SIG-M5 treated with dmso at 0.1 percent for 504 hours (cell line): ENCODE measurements at regions not wholly inside any gene's neighbourhood (a gene's known extent, or its start where the extent isn't known, plus 50 kb on each side); places are given as distances from the start of the nearest gene placed in this dataset.

ENCODE experiments used
- DNase-seq: peaks from one replicate; lab custom pipeline; 2025; ENCODE audit not compliant: unreplicated experiment; lab: John Stamatoyannopoulos, UW

GRCh38 chr2:23091900-23092299 is 293.1 kb upstream of the KLHL29 start:
- no peak for DNase-seq

- peak; percentile 19 for DNase-seq
Measured at GRCh38 chr2:23092831-23093230, 292.1 kb upstream of the KLHL29 start.

- DNase-seq: no peak
Measured at GRCh38 chr2:23093513-23093912, 291.5 kb upstream of the KLHL29 start.

- no peak for DNase-seq
Measured at GRCh38 chr2:23096906-23097602, 287.9 kb upstream of the KLHL29 start.

GRCh38 chr2:23100406-23100805 is 284.6 kb upstream of the KLHL29 start:
- DNase-seq: no peak

GRCh38 chr2:23106242-23106785 is 278.7 kb upstream of the KLHL29 start:
- DNase-seq: no peak

GRCh38 chr2:23107327-23107941 is 277.5 kb upstream of the KLHL29 start:
- no peak for DNase-seq

GRCh38 chr2:23111263-23111662 is 273.7 kb upstream of the KLHL29 start:
- DNase-seq: no peak

- no peak for DNase-seq
Measured at GRCh38 chr2:23112517-23112916, 272.5 kb upstream of the KLHL29 start.

GRCh38 chr2:23114299-23114698 is 270.7 kb upstream of the KLHL29 start:
- DNase-seq: no peak

GRCh38 chr2:23118313-23118712 is 266.7 kb upstream of the KLHL29 start:
- DNase-seq: no peak

GRCh38 chr2:23118894-23119293 is 266.1 kb upstream of the KLHL29 start:
- DNase-seq: no peak

GRCh38 chr2:23120161-23120560 is 264.8 kb upstream of the KLHL29 start:
- no peak for DNase-seq

- no peak for DNase-seq
Measured at GRCh38 chr2:23121968-23122648, 262.9 kb upstream of the KLHL29 start.

- no peak for DNase-seq
Measured at GRCh38 chr2:23122681-23123215, 262.2 kb upstream of the KLHL29 start.

- DNase-seq: no peak
Measured at GRCh38 chr2:23123686-23124085, 261.3 kb upstream of the KLHL29 start.

- DNase-seq: no peak
Measured at GRCh38 chr2:23124214-23124750, 260.7 kb upstream of the KLHL29 start.

- DNase-seq: no peak
Measured at GRCh38 chr2:23127465-23127864, 257.5 kb upstream of the KLHL29 start.

GRCh38 chr2:23128684-23129292 is 256.2 kb upstream of the KLHL29 start:
- DNase-seq: no peak

GRCh38 chr2:23131066-23131575 is 253.9 kb upstream of the KLHL29 start:
- DNase-seq: no peak

GRCh38 chr2:23132000-23132399 is 253.0 kb upstream of the KLHL29 start:
- DNase-seq: no peak
